Pancreas (tissue), 10 donors: ENCODE measurements at regions not wholly inside any gene's neighbourhood (a gene's known extent, or its start where the extent isn't known, plus 50 kb on each side); places are given as distances from the start of the nearest gene placed in this dataset.

Experiments
- ATAC-seq, 4 donors: fragments of 200-7000 bp; cut with Tn5 transposase; one replicate each; pipeline versions ENCODE4 v1.8.0 to v1.9.1; 2020; ENCODE audit warnings: mild to moderate bottlenecking in 4 of 4, moderate library complexity in 4 of 4
- DNase-seq, 6 donors: peaks; one replicate each; pipeline ENCODE4 v3.0.0-alpha.2; 2020
- FAIRE-seq: peaks from 2 replicates; lab custom pipeline; 2012; peaks lifted over from hg19 to GRCh38; lab: Jason Lieb, UNC
- H3K27ac ChIP-seq, 4 donors: fragments of 200-600 bp; sonication (generic); 1 replicate in 3 of 4; 2 replicates in 1 of 4; pipeline versions ENCODE4 v1.5.0 to v1.8.0; 2020
- H3K27me3 ChIP-seq, 4 donors: fragments of 200-600 bp; one replicate each; pipeline ENCODE4 v1.8.0; 2021
- H3K36me3 ChIP-seq, 3 donors: fragments of 200-600 bp; sonication (generic) in 1 of 3; one replicate each; pipeline versions ENCODE4 v1.5.0 to v1.8.0; 2020 to 2021
- H3K4me1 ChIP-seq, 3 donors: fragments of 200-600 bp; one replicate each; pipeline ENCODE4 v1.8.0; 2021
- H3K4me3 ChIP-seq, 4 donors: fragments of 200-600 bp; sonication (generic) in 2 of 4; one replicate each; pipeline versions ENCODE4 v1.5.0 to v1.8.0; 2020 to 2021
- H3K9me3 ChIP-seq, 4 donors: fragments of 200-600 bp; one replicate each; pipeline ENCODE4 v1.8.0; 2021
- WGBS, 2 donors: extraction: QIAGEN DNeasy Blood & Tissue Kit; methylation state at CpG; one replicate each; pipeline ENCODE4 v1.1.7; 2013; 5-methylcytosine and 5-hydroxymethylcytosine counted together
- intact Hi-C, 3 donors: fragments of 100-400 bp; cut with DNase I; formaldehyde crosslinking; loops; one replicate each; pipeline versions ENCODE4 v1.11.1 to v1.14.2; 2022
- TF ChIP-seq, protein P1 (sequence below), 4 donors: fragments of 200-600 bp; sonication (generic) in 3 of 4; IDR thresholded peaks; one replicate each; pipeline versions ENCODE4 v1.5.0 to v1.8.0; 2021; ENCODE audit warnings: antibody characterized with exemption in 4 of 4
- donor health status: healthy with polysubstance abuse.
- donor health status: DM: no; HTN: no; CAD: no; lungs with moderate emphysema.
- donor health status: DM: no; HTN: no; CAD: no.
- donor health status: control.
- donor health status: control.
- donor health status: Bipolar disorder and iron deficiency.
- donor health status: DM: yes; HTN: yes; CAD: no.
- donor health status: DM: no; HTN: no; CAD: no.
- donor health status: DM: no; HTN: no; CAD: no.
- donor health status: DM: yes; HTN: yes; CAD: no.

DNA sequence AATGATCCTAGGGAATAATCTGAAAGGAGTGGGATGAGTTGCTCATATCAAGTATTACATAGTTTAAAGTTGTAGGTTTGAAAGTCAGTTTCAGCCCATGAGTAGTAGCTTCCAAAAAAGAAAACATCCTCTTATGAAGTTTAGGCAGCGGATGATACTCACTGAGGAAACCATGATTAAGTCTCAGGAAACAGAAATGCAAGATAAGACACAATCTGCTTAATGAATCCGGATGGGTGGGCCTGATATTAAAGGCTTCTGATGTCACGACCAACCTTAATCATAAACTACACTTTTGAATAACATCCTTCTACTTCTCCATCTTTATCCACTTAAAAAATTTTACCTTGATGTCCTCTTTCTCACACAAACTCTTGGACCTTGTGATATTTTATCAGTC lies 61.8 kb downstream of the S1PR1 start:
- Histone ChIP-seq H3K36me3 (no peaks in the 10 kb centered on the region), H3K27me3 (no peaks in the 10 kb centered on the region), H3K4me3 (no peak overlapping the region), H3K9me3 (no peaks in the 10 kb centered on the region), H3K4me1 (no peaks in the 10 kb centered on the region), H3K27ac (no peak overlapping the region)
- TF ChIP-seq, protein P1, sequence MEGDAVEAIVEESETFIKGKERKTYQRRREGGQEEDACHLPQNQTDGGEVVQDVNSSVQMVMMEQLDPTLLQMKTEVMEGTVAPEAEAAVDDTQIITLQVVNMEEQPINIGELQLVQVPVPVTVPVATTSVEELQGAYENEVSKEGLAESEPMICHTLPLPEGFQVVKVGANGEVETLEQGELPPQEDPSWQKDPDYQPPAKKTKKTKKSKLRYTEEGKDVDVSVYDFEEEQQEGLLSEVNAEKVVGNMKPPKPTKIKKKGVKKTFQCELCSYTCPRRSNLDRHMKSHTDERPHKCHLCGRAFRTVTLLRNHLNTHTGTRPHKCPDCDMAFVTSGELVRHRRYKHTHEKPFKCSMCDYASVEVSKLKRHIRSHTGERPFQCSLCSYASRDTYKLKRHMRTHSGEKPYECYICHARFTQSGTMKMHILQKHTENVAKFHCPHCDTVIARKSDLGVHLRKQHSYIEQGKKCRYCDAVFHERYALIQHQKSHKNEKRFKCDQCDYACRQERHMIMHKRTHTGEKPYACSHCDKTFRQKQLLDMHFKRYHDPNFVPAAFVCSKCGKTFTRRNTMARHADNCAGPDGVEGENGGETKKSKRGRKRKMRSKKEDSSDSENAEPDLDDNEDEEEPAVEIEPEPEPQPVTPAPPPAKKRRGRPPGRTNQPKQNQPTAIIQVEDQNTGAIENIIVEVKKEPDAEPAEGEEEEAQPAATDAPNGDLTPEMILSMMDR (IDR thresholded peaks at IDR 0.05), result no peak
- FAIRE-seq, result no peak
- no peak for ATAC-seq
- DNase-seq, result no peak
- intact Hi-C loops, result no loop called here
- 55 to 65% methylated on average over 3 of the region's 3 CpGs for WGBS, 2 donors

DNA sequence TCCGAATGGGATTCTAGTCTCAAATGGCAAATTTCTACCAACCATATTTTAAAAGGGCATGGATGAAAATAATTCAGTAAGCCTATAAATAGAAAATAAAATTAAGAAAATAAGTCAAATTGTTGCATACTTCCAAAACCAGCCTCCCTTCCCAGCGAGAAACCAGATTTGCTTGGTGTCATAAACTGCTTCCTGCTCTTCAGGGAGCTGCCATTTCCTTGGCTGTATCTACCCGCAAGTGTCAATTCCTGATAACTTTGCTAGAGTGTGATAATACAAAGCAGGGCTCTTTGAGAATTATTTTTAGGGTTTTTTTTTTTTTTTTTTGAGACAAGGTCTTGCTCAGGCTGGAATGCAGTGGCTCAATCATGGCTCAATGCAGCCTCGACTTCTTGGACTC lies 62.3 kb downstream of the S1PR1 start:
- TF ChIP-seq, protein P1 (IDR thresholded peaks at IDR 0.05), result no peak
- H3K9me3 ChIP-seq, result no peaks in the 10 kb centered on the region
- no peaks in the 10 kb centered on the region for H3K4me1 ChIP-seq
- WGBS, 2 donors, result 75 to 81% methylated on average over 4 of the region's 4 CpGs
- H3K27me3 ChIP-seq, result no peaks in the 10 kb centered on the region
- ATAC-seq (no peak), DNase-seq (no peak), FAIRE-seq (no peak)
- no peak overlapping the region for H3K27ac ChIP-seq
- no peaks in the 10 kb centered on the region for H3K36me3 ChIP-seq
- H3K4me3 ChIP-seq, result no peak overlapping the region
- intact Hi-C loops, result no loop called here

DNA sequence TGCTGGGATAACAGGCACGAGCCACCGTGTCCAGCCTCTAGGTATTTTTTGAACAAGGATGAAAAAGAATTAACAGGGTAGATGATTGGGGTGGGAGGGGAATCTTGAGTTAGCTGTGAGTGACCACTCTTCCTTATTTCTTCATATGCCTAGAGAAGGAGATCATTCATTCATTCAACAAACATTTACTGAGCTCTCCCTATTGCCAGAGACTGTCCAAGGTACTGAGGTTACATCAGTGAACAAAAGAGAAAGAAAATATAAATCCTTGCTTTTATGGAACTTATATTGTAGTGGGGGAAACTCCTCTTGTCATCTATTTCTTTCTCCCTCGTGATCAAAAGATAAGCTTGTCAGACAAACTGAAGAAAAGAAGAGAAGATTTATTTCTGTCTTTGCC lies 62.9 kb downstream of the S1PR1 start:
- H3K27me3 ChIP-seq, result no peaks in the 10 kb centered on the region
- no peak overlapping the region for H3K4me3 ChIP-seq
- no peak overlapping the region for H3K27ac ChIP-seq
- intact Hi-C loops, result no loop called here
- H3K36me3 ChIP-seq, result no peaks in the 10 kb centered on the region
- no peaks in the 10 kb centered on the region for H3K9me3 ChIP-seq
- no peak for ATAC-seq
- TF ChIP-seq, protein P1 (IDR thresholded peaks at IDR 0.05), result no peak
- H3K4me1 ChIP-seq, result no peaks in the 10 kb centered on the region
- WGBS, 2 donors, result 73 to 78% methylated on average over 3 of the region's 3 CpGs
- no peak for DNase-seq
- no peak for FAIRE-seq

DNA sequence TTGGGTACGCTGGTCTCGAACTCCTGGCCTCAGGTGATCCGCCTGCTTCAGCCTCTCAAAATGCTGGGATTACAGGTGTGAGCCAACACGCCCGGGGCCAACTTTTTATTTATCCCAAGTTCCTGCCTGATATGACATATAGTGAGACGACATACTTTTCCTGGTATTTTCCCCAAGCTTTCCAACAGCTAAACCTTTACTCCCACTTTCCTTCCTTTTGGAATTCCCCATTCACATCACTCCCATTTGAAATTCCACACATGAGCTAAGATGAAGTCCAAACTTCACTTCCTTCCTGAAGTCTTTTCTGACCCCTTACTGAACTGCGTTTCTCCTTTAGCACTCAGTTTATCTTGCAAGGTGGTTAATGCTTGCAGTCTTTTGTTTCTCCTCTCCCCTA lies 64.1 kb downstream of the S1PR1 start:
- FAIRE-seq (no peak), ATAC-seq (no peak), DNase-seq (no peak)
- intact Hi-C loops, result no loop called here
- no peaks in the 10 kb centered on the region for H3K27me3 ChIP-seq
- no peaks in the 10 kb centered on the region for H3K36me3 ChIP-seq
- no peaks in the 10 kb centered on the region for H3K9me3 ChIP-seq
- no peaks in the 10 kb centered on the region for H3K4me1 ChIP-seq
- TF ChIP-seq, protein P1 (IDR thresholded peaks at IDR 0.05), result no peak
- no peak overlapping the region for H3K27ac ChIP-seq
- WGBS, 2 donors, result 59 to 78% methylated on average over 7 of the region's 7 CpGs
- no peak overlapping the region for H3K4me3 ChIP-seq

DNA sequence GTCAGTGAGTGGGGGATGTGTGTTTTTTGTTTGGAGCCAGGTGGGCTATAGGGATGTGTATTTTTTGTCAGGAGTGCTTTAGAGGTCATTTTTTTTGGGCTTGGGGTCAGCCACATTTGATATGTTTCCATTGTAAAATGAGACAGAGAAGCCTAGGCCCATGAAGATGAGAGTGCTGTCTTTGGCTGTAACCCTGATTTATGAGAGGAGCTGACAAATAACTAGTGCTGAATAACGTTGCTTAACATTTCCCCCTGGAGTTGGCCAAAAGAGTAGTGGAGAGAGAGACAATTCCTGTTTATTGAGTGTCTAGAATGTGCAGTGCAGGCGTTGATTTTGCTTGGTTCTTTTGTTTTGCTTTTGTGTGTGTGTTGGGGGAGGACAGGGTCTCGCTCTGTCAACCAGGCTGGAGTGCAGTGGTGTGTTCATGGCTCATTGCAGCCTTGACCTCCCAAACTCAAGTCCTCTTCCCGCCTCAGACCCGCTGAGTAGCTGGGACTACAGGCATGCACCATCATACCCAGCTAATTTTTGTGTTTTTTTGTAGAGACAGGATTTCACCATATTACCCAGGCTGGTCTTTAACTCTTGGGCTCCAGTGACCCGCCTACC lies 64.7 kb downstream of the S1PR1 start:
- intact Hi-C loops, result no loop called here

More for the DNA sequence above, 64.7 kb downstream of the S1PR1 start:
- no peak overlapping the region for H3K4me3 ChIP-seq
- FAIRE-seq, result no peak
- 67% methylated on average over 6 of the region's 6 CpGs for WGBS, 2 donors
- H3K27me3 ChIP-seq, result no peaks in the 10 kb centered on the region
- H3K4me1 ChIP-seq, result no peaks in the 10 kb centered on the region
- ATAC-seq, result no peak
- H3K27ac ChIP-seq, result no peak overlapping the region
- no peak for DNase-seq
- TF ChIP-seq, protein P1 (IDR thresholded peaks at IDR 0.05), result no peak
- H3K36me3 ChIP-seq, result no peaks in the 10 kb centered on the region
- no peaks in the 10 kb centered on the region for H3K9me3 ChIP-seq
